Skin epidermis (tissue), 12 donors: ENCODE measurements at regions not wholly inside any gene's neighbourhood (a gene's known extent, or its start where the extent isn't known, plus 50 kb on each side); places are given as distances from the start of the nearest gene placed in this dataset.

Experiments
- H3K27ac ChIP-seq, 21 experiments: fragments of 200-600 bp; sonication (generic) in 11 of 21; one replicate each; pipeline ENCODE4 v1.5.0; 2020; ENCODE audit warnings: mild to moderate bottlenecking in 3 of 21, inconsistent platforms in 2 of 21, moderate library complexity in 2 of 21
- H3K4me3 ChIP-seq, 7 experiments: fragments of 200-600 bp; sonication (generic) in 2 of 7; one replicate each; pipeline ENCODE4 v1.5.0; 2020; ENCODE audit warnings: inconsistent platforms in 2 of 7, mild to moderate bottlenecking in 2 of 7, moderate library complexity in 1 of 7

DNA sequence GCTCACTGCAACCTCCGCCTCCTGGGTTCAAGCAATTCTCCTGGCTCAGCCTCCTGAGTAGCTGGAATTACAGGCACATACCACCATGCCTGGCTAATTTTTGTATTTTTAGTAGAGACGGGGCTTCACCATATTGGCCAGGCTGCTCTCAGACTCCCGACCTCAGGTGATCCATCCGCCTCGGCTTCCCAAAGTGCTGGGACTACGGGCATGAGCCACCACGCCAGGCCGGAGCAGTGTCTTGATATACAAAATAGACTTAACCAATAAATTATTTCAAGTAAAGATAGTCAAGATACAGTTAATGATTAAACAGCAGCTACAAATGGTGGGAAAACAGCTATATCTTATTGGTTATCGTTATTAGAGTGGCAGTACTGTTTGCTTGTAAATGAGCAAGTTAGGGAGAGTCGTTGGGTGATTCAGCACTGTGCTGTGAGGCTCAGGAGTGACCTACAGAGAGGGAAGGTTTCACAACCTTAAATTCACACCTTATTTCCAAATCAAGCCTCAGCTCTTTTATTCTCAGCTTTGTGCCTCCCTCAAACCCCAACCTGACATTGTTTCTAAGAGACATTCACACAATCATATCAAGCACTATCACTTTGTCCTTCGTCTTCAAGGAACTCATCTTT, 1128.4 kb upstream of the MAP3K7 start:
- Histone ChIP-seq H3K4me3 (no peak overlapping the region), H3K27ac (no peak overlapping the region)

DNA sequence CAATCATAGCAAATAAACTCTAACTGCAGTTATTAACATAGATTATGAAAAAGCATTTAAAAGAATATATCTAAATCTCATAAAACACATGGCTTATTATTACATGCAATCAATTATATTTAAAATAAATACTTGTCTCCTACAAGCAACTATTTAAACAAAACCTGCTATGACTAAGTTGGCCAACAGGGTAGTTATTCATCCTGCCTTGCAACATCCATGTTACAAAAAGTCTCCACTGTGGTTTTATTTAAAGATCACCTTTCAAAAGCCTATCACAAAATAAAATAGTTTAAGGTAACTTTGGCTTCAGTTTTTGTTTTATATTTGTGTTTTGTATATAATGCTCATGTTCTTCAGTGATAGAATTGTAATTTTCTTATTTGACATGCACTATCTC, 1127.0 kb upstream of the MAP3K7 start:
- H3K27ac ChIP-seq: no peak overlapping the region
- no peak overlapping the region for H3K4me3 ChIP-seq

GRCh38 chr6:91711518-91711917, 1124.6 kb upstream of the MAP3K7 start:
- Histone ChIP-seq H3K27ac (no peak overlapping the region), H3K4me3 (no peak overlapping the region)

DNA sequence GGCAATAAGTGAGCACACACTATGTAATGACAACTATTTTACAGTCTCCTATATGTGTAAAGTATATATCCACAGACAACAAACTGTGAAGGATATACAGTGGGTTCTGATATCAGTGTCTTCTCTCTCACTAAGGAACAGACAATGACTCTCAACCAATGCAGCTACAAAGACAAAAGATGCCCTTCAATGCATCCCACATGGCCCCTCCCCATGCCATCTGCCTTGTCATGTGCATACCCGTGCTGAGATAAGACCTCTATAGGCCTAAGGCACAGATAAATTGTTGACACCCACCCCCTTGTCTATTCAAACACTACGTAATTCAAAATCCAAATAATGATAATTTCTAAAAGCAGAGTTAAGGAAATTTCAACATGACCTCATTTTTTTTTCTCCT, 1123.5 kb upstream of the MAP3K7 start:
- H3K27ac ChIP-seq: no peak overlapping the region
- no peak overlapping the region for H3K4me3 ChIP-seq

DNA sequence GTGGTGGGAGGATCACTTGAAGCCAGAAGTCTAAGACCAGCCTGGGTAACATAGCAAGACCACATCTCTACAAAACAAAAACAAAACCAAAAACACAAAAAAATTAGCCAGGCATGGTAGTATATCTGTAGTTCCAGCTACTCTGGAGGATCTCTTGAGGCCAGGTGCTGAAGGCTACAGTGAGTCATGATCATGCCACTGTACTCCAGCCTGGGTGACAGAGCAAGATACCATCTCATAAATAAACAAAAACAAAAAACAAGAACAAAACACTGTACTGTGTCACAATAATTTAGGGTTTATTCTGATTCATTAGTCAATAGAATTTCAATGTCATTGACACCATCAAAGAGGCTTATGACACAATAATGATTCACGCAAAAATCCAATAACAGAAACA, 1121.7 kb upstream of the MAP3K7 start:
- H3K27ac ChIP-seq: no peak overlapping the region
- H3K4me3 ChIP-seq: no peak overlapping the region

DNA sequence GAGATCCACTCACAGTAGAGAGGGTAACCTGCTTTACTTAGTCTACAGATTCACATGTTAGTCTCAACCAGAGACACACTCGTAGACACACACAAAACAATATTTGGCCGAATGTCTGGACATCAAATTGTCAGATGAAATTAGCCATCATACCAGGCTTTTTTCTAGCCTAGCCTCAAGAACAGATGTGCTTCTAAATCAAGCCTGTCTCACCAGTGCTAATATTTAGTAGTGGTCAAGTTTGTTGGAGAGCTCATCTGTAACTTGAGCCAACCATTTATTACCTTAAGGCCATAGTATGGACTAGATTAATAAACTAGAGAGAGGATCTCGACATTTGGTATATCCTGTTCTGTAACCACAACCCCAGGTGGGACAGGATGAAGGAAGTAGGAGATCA, 1118.8 kb upstream of the MAP3K7 start:
- no peak overlapping the region for H3K4me3 ChIP-seq
- no peak overlapping the region for H3K27ac ChIP-seq

DNA sequence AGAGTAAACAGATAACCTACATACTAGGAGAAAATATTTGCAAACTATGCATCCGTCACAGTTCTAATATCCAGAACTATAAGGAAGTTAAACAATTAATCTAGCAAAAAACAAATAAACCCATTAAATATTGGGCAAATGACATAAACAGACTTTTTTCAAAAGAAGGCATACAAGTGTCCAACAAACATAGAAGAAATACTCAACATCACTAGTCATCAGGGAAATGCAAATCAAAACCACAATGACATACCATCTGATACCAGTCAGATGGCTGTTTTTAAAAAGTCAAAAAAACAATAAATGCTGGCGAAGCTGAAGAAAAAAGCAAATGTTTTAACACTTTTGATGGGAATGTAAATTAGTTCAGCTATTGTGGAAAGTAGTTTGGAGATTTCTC, 1117.7 kb upstream of the MAP3K7 start:
- Histone ChIP-seq H3K27ac (no peak overlapping the region), H3K4me3 (no peak overlapping the region)

GRCh38 chr6:91697010-91697695, 1110.3 kb upstream of the MAP3K7 start:
- Histone ChIP-seq H3K4me3 (no peak overlapping the region), H3K27ac (no peak overlapping the region)

GRCh38 chr6:91695221-91695620, 1108.3 kb upstream of the MAP3K7 start:
- Histone ChIP-seq H3K4me3 (no peak overlapping the region), H3K27ac (no peak overlapping the region)

- H3K27ac ChIP-seq: no peak overlapping the region
- no peak overlapping the region for H3K4me3 ChIP-seq
Observed at GRCh38 chr6:91694016-91694654, 1107.3 kb upstream of the MAP3K7 start.

- no peak overlapping the region for H3K4me3 ChIP-seq
Observed at GRCh38 chr6:91691449-91691848, 1104.6 kb upstream of the MAP3K7 start.

DNA sequence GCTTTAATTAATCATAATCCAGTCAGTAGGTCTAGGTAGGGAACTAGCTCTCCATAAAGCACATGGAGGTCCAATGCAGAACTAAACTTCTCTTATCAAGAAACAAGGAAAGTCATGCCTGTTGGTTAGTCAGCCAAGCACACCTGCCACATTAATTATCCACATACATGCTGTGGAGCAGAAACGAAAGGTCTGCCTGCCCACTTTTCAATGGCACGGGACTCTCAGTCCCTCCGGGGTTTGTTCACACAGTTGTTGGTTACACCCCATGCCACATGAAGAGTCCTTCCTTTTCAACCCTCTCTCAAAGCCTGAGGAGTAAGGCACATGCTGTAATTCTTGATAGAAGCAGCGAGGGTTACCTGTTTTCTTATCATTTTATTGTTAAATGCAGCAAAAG, 1096.4 kb upstream of the MAP3K7 start:
- H3K27ac ChIP-seq: no peak overlapping the region
- no peak overlapping the region for H3K4me3 ChIP-seq

More at GRCh38 chr6:91691449-91691848, 1104.6 kb upstream of the MAP3K7 start:
- H3K27ac ChIP-seq: no peak overlapping the region

DNA sequence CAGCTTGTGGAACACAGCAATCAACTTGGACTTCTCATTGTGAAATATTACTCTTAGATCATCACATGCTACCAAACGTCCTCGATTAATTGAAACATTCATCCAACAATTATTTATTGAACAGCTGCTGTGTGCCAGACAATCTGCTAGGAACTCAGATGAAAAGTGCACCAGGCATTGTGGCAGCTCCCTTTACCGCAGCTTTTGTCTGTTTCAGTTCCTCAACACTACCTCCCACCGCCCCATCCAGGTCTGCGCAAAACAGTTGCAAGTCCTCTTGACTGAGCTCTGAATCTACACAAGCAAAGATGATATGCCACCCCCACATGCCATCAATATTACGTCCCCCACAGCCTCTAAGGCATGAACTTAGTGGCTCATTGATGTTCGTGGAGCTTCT, 1094.4 kb upstream of the MAP3K7 start:
- no peak overlapping the region for H3K27ac ChIP-seq
- H3K4me3 ChIP-seq: no peak overlapping the region

- no peak overlapping the region for H3K4me3 ChIP-seq
- no peak overlapping the region for H3K27ac ChIP-seq
Observed at GRCh38 chr6:91678679-91679446, 1092.0 kb upstream of the MAP3K7 start.

- no peak overlapping the region for H3K4me3 ChIP-seq
- no peak overlapping the region for H3K27ac ChIP-seq
Observed at GRCh38 chr6:91672201-91672600, 1085.3 kb upstream of the MAP3K7 start.

- no peak overlapping the region for H3K27ac ChIP-seq
Observed at GRCh38 chr6:91669871-91670268, 1083.0 kb upstream of the MAP3K7 start.

GRCh38 chr6:91669154-91669870, 1082.4 kb upstream of the MAP3K7 start:
- Histone ChIP-seq H3K27ac (no peak overlapping the region), H3K4me3 (no peak overlapping the region)

More at GRCh38 chr6:91669871-91670268, 1083.0 kb upstream of the MAP3K7 start:
- H3K4me3 ChIP-seq: no peak overlapping the region

GRCh38 chr6:91667596-91667995, 1080.7 kb upstream of the MAP3K7 start:
- H3K4me3 ChIP-seq: no peak overlapping the region
- H3K27ac ChIP-seq: no peak overlapping the region

DNA sequence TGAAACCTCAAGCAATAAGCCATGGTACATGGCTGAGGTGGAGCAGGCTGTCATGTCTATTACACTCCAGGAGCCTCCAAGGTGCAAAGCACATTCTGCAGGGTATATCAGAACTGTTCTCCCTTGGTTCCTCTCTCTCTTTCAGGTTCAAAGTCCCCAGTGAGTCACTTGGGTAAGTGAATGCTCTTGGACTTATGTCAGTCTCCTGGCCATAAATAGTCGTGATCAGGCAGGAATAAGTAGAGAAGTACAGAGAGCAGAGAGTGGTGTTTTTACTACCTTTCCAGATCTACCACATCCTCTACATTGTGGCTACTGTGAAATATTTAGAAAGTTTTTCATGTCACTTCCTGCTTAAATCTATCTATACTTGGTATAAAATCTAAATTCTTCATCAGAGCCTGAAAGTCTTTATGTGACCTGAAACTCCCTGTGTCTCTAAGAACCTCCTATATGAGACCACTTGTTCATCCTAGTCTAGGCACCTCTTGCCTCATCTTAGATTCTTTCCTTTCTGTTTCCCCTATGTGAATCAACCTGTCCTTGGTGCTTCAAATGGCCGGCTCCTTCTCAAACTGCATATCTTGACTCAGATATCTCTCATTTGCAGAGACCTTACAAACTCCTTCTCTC, 1077.6 kb upstream of the MAP3K7 start:
- Histone ChIP-seq H3K4me3 (no peak overlapping the region), H3K27ac (no peak overlapping the region)
